Endothelial cell of umbilical vein (primary cell): ENCODE measurements at regions not wholly inside any gene's neighbourhood (a gene's known extent, or its start where the extent isn't known, plus 50 kb on each side); places are given as distances from the start of the nearest gene placed in this dataset.

ENCODE experiments used
- CTCF ChIP-seq, 2 donors: IDR thresholded peaks; 1 replicate in 1 of 2; 2 replicates in 1 of 2; pipeline ENCODE4 v1.5.1; 2011; ENCODE audit warnings: low read length in 2 of 2, mild to moderate bottlenecking in 2 of 2, moderate library complexity in 2 of 2, control low read depth in 1 of 2, inconsistent platforms in 1 of 2, low read depth in 1 of 2; ENCODE audit not compliant: insufficient read depth in 1 of 2; ENCODE audit errors: extremely low read depth in 1 of 2
- EZH2 ChIP-seq: IDR thresholded peaks from 2 replicates; pipeline ENCODE4 v1.6.1; 2012; ENCODE audit warnings: borderline replicate concordance, low read depth, mild to moderate bottlenecking, moderate library complexity, low read length, inconsistent platforms; ENCODE audit not compliant: severe bottlenecking
- GATA2 ChIP-seq: IDR thresholded peaks from 2 replicates; pipeline ENCODE4 v1.7.0; 2011; ENCODE audit warnings: low read depth, mild to moderate bottlenecking, moderate library complexity, mixed read lengths, low read length; ENCODE audit not compliant: insufficient read length, insufficient read depth
- JUN ChIP-seq: IDR thresholded peaks from 2 replicates; pipeline ENCODE4 v1.6.1; 2011; ENCODE audit warnings: borderline replicate concordance, low read depth; ENCODE audit not compliant: insufficient read length, insufficient read depth
- MAX ChIP-seq: IDR thresholded peaks from 2 replicates; pipeline ENCODE4 v1.6.1; 2011; ENCODE audit not compliant: insufficient read depth, insufficient read length
- MYC ChIP-seq: IDR thresholded peaks from one replicate; pipeline ENCODE4 v1.6.1; 2011; ENCODE audit warnings: mild to moderate bottlenecking, low read depth, low read length
- POLR2A ChIP-seq: IDR thresholded peaks from 2 replicates; pipeline ENCODE4 v1.6.1; 2012; ENCODE audit warnings: low read depth, mild to moderate bottlenecking, control low read depth, low read length
- POLR2AphosphoS5 ChIP-seq: IDR thresholded peaks from 2 replicates; pipeline ENCODE4 v1.6.1; 2012; ENCODE audit warnings: low read depth, mild to moderate bottlenecking, control low read depth, low read length, moderate library complexity; ENCODE audit not compliant: insufficient read depth

GRCh38 chr10:78784546-78784945 is 284.2 kb upstream of the ZMIZ1 start:
- TF ChIP-seq POLR2A (no peak), CTCF (IDR thresholded peaks at IDR 0.05; ENCODE audit: extremely low read depth in 1 of 2, insufficient read depth in 1 of 2, low read depth in 1 of 2, low read length in 2 of 2) (no peak), MAX (no peak), EZH2 (no peak), POLR2AphosphoS5 (no peak), GATA2 (no peak), JUN (no peak), MYC (no peak)
